Loucy (cell line): ENCODE measurements at regions not wholly inside any gene's neighbourhood (a gene's known extent, or its start where the extent isn't known, plus 50 kb on each side); places are given as distances from the start of the nearest gene placed in this dataset.

Experiments
- H2AFZ ChIP-seq: fragments of 200-600 bp; sonication (generic); 2 replicates; pipeline ENCODE4 v1.6.0; 2016; ENCODE audit warnings: antibody characterized with exemption, mild to moderate bottlenecking, low read length, moderate library complexity
- H3F3A ChIP-seq: fragments of 200-600 bp; 2 replicates; pipeline ENCODE4 v1.6.0; 2016; ENCODE audit warnings: antibody characterized with exemption, low read depth, mild to moderate bottlenecking
- H3K27me3 ChIP-seq: fragments of 200-600 bp; sonication (generic); 2 replicates; pipeline ENCODE4 v1.6.1; 2014; ENCODE audit warnings: low read length, mild to moderate bottlenecking; ENCODE audit not compliant: insufficient read depth, poor library complexity, severe bottlenecking
- H3K36me3 ChIP-seq: fragments of 200-600 bp; sonication (generic); 2 replicates; pipeline ENCODE4 v1.6.1; 2016; ENCODE audit warnings: low read length; ENCODE audit not compliant: insufficient read depth
- H3K4me1 ChIP-seq: fragments of 200-600 bp; sonication (generic); 2 replicates; pipeline ENCODE4 v1.5.1; 2014; ENCODE audit warnings: low read length, mild to moderate bottlenecking; ENCODE audit not compliant: insufficient read depth, poor library complexity, severe bottlenecking
- H3K4me2 ChIP-seq: fragments of 200-600 bp; sonication (generic); 2 replicates; pipeline ENCODE4 v1.6.0; 2014; ENCODE audit warnings: antibody characterized with exemption, low read length, low read depth, mild to moderate bottlenecking; ENCODE audit not compliant: poor library complexity, severe bottlenecking
- H3K4me3 ChIP-seq: fragments of 200-600 bp; sonication (generic); 2 replicates; pipeline ENCODE4 v1.5.1; 2014; ENCODE audit warnings: low read length, mild to moderate bottlenecking, mixed read lengths; ENCODE audit not compliant: poor library complexity, severe bottlenecking
- H3K79me2 ChIP-seq: fragments of 200-600 bp; sonication (generic); 2 replicates; pipeline ENCODE4 v1.6.1; 2014; ENCODE audit warnings: low read length; ENCODE audit not compliant: insufficient read depth
- H3K9ac ChIP-seq: fragments of 200-600 bp; sonication (generic); 2 replicates; pipeline ENCODE4 v1.6.0; 2014; ENCODE audit warnings: mild to moderate bottlenecking, low read depth, low read length, moderate library complexity; ENCODE audit not compliant: poor library complexity, severe bottlenecking
- H3K9me2 ChIP-seq: fragments of 200-600 bp; sonication (generic); replicated peaks from 2 replicates; pipeline ENCODE4 v1.6.1; 2016; ENCODE audit warnings: low read depth, low read length, mixed read lengths
- H3K9me3 ChIP-seq: fragments of 200-600 bp; sonication (generic); 2 replicates; pipeline ENCODE4 v1.6.1; 2014; ENCODE audit warnings: mild to moderate bottlenecking, antibody characterized with exemption, low read length, low read depth; ENCODE audit not compliant: insufficient read depth
- H4K20me1 ChIP-seq: fragments of 200-600 bp; sonication (generic); 2 replicates; pipeline ENCODE4 v1.6.0; 2014; ENCODE audit warnings: antibody characterized with exemption, low read length, mild to moderate bottlenecking; ENCODE audit not compliant: insufficient read depth, poor library complexity, severe bottlenecking
- CTCF ChIP-seq: fragments of 200-600 bp; sonication (generic); conservative IDR thresholded peaks from 2 replicates; pipeline ENCODE4 v1.5.1; 2014; ENCODE audit warnings: mild to moderate bottlenecking, antibody characterized with exemption, low read length
- EZH2phosphoT487 ChIP-seq: fragments of 200-600 bp; IDR thresholded peaks from 2 replicates; pipeline ENCODE4 v1.6.1; 2018; ENCODE audit warnings: antibody characterized with exemption, mild to moderate bottlenecking, moderate library complexity, borderline replicate concordance

GRCh38 chr18:61082976-61083630 is 250.1 kb upstream of the CDH20 start:
- Histone ChIP-seq H4K20me1 (no peaks in the 10 kb centered on the region), H3K27me3 (no peaks in the 10 kb centered on the region), H3K36me3 (no peaks in the 10 kb centered on the region), H3K79me2 (no peaks in the 10 kb centered on the region), H3K9ac (no peak overlapping the region), H2AFZ (no peak overlapping the region), H3K4me3 (no peak overlapping the region), H3K4me1 (no peaks in the 10 kb centered on the region), H3K9me3 (no peaks in the 10 kb centered on the region), H3K9me2 (no peaks in the 10 kb centered on the region), H3F3A (no peaks in the 10 kb centered on the region), H3K4me2 (no peak overlapping the region)
- TF ChIP-seq EZH2phosphoT487 (no peak), CTCF (no peak)

GRCh38 chr18:61085036-61085435 is 248.2 kb upstream of the CDH20 start:
- H3K9me3 ChIP-seq = no peaks in the 10 kb centered on the region
- H3K79me2 ChIP-seq = no peaks in the 10 kb centered on the region
- H2AFZ ChIP-seq = no peak overlapping the region
- H3K4me1 ChIP-seq = no peaks in the 10 kb centered on the region
- H3K4me3 ChIP-seq = no peak overlapping the region
- no peak overlapping the region for H3K9ac ChIP-seq
- H3K4me2 ChIP-seq = no peak overlapping the region
- H3K9me2 ChIP-seq = no peaks in the 10 kb centered on the region
- H3K27me3 ChIP-seq = no peaks in the 10 kb centered on the region
- H4K20me1 ChIP-seq = no peaks in the 10 kb centered on the region
- no peaks in the 10 kb centered on the region for H3K36me3 ChIP-seq
- no peak for TF ChIP-seq EZH2phosphoT487
- no peak for TF ChIP-seq CTCF
- no peaks in the 10 kb centered on the region for H3F3A ChIP-seq

GRCh38 chr18:61085761-61086160 is 247.5 kb upstream of the CDH20 start:
- Histone ChIP-seq H3K9me3 (no peaks in the 10 kb centered on the region), H3K9ac (no peak overlapping the region)
- no peak for TF ChIP-seq CTCF
- no peak for TF ChIP-seq EZH2phosphoT487

More at GRCh38 chr18:61085761-61086160, 247.5 kb upstream of the CDH20 start:
- H3F3A ChIP-seq = no peaks in the 10 kb centered on the region
- no peaks in the 10 kb centered on the region for H3K36me3 ChIP-seq
- no peak overlapping the region for H2AFZ ChIP-seq
- no peaks in the 10 kb centered on the region for H4K20me1 ChIP-seq
- no peak overlapping the region for H3K4me2 ChIP-seq
- no peaks in the 10 kb centered on the region for H3K79me2 ChIP-seq
- H3K4me1 ChIP-seq = no peaks in the 10 kb centered on the region
- no peaks in the 10 kb centered on the region for H3K9me2 ChIP-seq
- no peaks in the 10 kb centered on the region for H3K27me3 ChIP-seq
- H3K4me3 ChIP-seq = no peak overlapping the region
